ENCODE measurements at regions not wholly inside any gene's neighbourhood (a gene's known extent, or its start where the extent isn't known, plus 50 kb on each side); places are given as distances from the start of the nearest gene placed in this dataset.

- in situ Hi-C loops (cut with MboI; ENCODE audit: low pct_unique_long_range_greater_than_20kb, low sequenced_read_pairs, unreplicated experiment), result no loop called here
- no peak for TF ChIP-seq CTCF (IDR thresholded peaks at IDR 0.05; ENCODE audit: extremely low read depth, insufficient read depth, missing control alignments)
- DNase-seq (ENCODE audit: low spot score), result no peak
Measured at GRCh38 chrX:149248073-149248625, 257.0 kb downstream of the IDS start.

- in situ Hi-C loops (cut with MboI; ENCODE audit: low pct_unique_long_range_greater_than_20kb, low sequenced_read_pairs, unreplicated experiment), result no loop called here
- no peak for TF ChIP-seq CTCF (IDR thresholded peaks at IDR 0.05; ENCODE audit: extremely low read depth, insufficient read depth, missing control alignments)
- no peak for DNase-seq (ENCODE audit: low spot score)
Measured at GRCh38 chrX:149230689-149231088, 274.4 kb downstream of the IDS start.

GRCh38 chrX:149223854-149224253 lies 281.3 kb downstream of the IDS start:
- in situ Hi-C loops (cut with MboI; ENCODE audit: low pct_unique_long_range_greater_than_20kb, low sequenced_read_pairs, unreplicated experiment), result no loop called here
- DNase-seq (ENCODE audit: low spot score), result no peak
- TF ChIP-seq CTCF (IDR thresholded peaks at IDR 0.05; ENCODE audit: extremely low read depth, insufficient read depth, missing control alignments), result no peak

GRCh38 chrX:149222040-149222439 lies 283.1 kb downstream of the IDS start:
- DNase-seq (ENCODE audit: low spot score), result no peak
- no peak for TF ChIP-seq CTCF (IDR thresholded peaks at IDR 0.05; ENCODE audit: extremely low read depth, insufficient read depth, missing control alignments)
- in situ Hi-C loops (cut with MboI; ENCODE audit: low pct_unique_long_range_greater_than_20kb, low sequenced_read_pairs, unreplicated experiment), result no loop called here

- TF ChIP-seq CTCF (IDR thresholded peaks at IDR 0.05; ENCODE audit: extremely low read depth, insufficient read depth, missing control alignments), result no peak
- no peak for DNase-seq (ENCODE audit: low spot score)
- in situ Hi-C loops (cut with MboI; ENCODE audit: low pct_unique_long_range_greater_than_20kb, low sequenced_read_pairs, unreplicated experiment), result no loop called here
Measured at GRCh38 chrX:149221230-149221629, 283.9 kb downstream of the IDS start.

- TF ChIP-seq CTCF (IDR thresholded peaks at IDR 0.05; ENCODE audit: extremely low read depth, insufficient read depth, missing control alignments), result no peak
- DNase-seq (ENCODE audit: low spot score), result no peak
- in situ Hi-C loops (cut with MboI; ENCODE audit: low pct_unique_long_range_greater_than_20kb, low sequenced_read_pairs, unreplicated experiment), result no loop called here
Measured at GRCh38 chrX:149213264-149213663, 291.8 kb downstream of the IDS start.

- DNase-seq (ENCODE audit: low spot score), result no peak
- TF ChIP-seq CTCF (IDR thresholded peaks at IDR 0.05; ENCODE audit: extremely low read depth, insufficient read depth, missing control alignments), result no peak
- in situ Hi-C loops (cut with MboI; ENCODE audit: low pct_unique_long_range_greater_than_20kb, low sequenced_read_pairs, unreplicated experiment), result no loop called here
Measured at GRCh38 chrX:149208307-149208706, 296.8 kb downstream of the IDS start.
